ENCODE measurements at regions not wholly inside any gene's neighbourhood (a gene's known extent, or its start where the extent isn't known, plus 50 kb on each side); places are given as distances from the start of the nearest gene placed in this dataset.

GRCh38 chr10:89119651-89120050 lies 87.5 kb downstream of the CH25H start:
- TF ChIP-seq CTCF (conservative IDR thresholded peaks at IDR 0.05; ENCODE audit: low read length), result no peak
- no peak overlapping the region for H3K4me3 ChIP-seq (ENCODE audit: low read length)
- no peak for DNase-seq (ENCODE audit: low read depth)

- TF ChIP-seq CTCF (conservative IDR thresholded peaks at IDR 0.05; ENCODE audit: low read length), result no peak
- H3K4me3 ChIP-seq (ENCODE audit: low read length), result no peak overlapping the region
- DNase-seq (ENCODE audit: low read depth), result peak; percentile 89
These were observed 89.0 kb downstream of the CH25H start for GRCh38 chr10:89118091-89118490.

GRCh38 chr10:89115876-89116627 lies 91.1 kb downstream of the CH25H start:
- no peak for TF ChIP-seq CTCF (conservative IDR thresholded peaks at IDR 0.05; ENCODE audit: low read length)
- peak; percentile 81 for DNase-seq (ENCODE audit: low read depth)
- no peak overlapping the region for H3K4me3 ChIP-seq (ENCODE audit: low read length)

- peak; percentile 57 for DNase-seq (ENCODE audit: low read depth)
- no peak overlapping the region for H3K4me3 ChIP-seq (ENCODE audit: low read length)
- TF ChIP-seq CTCF (conservative IDR thresholded peaks at IDR 0.05; ENCODE audit: low read length), result no peak
These were observed 92.1 kb downstream of the CH25H start for GRCh38 chr10:89114846-89115625.

GRCh38 chr10:89102735-89103134 lies 104.4 kb downstream of the CH25H start:
- no peak for TF ChIP-seq CTCF (conservative IDR thresholded peaks at IDR 0.05; ENCODE audit: low read length)
- DNase-seq (ENCODE audit: low read depth), result no peak
- H3K4me3 ChIP-seq (ENCODE audit: low read length), result no peak overlapping the region

- H3K4me3 ChIP-seq (ENCODE audit: low read length), result no peak overlapping the region
- DNase-seq (ENCODE audit: low read depth), result no peak
- no peak for TF ChIP-seq CTCF (conservative IDR thresholded peaks at IDR 0.05; ENCODE audit: low read length)
These were observed 105.2 kb downstream of the CH25H start for GRCh38 chr10:89101943-89102342.

- no peak overlapping the region for H3K4me3 ChIP-seq (ENCODE audit: low read length)
- peak; percentile 71 for DNase-seq (ENCODE audit: low read depth)
- no peak for TF ChIP-seq CTCF (conservative IDR thresholded peaks at IDR 0.05; ENCODE audit: low read length)
These were observed 106.4 kb downstream of the CH25H start for GRCh38 chr10:89100680-89101079.
